ENCODE measurements at regions not wholly inside any gene's neighbourhood (a gene's known extent, or its start where the extent isn't known, plus 50 kb on each side); places are given as distances from the start of the nearest gene placed in this dataset.

GRCh38 chr6:100176951-100177710 is 183.1 kb upstream of the MCHR2 start:
- DNase-seq = no peak

GRCh38 chr6:100176311-100176950 is 182.4 kb upstream of the MCHR2 start:
- no peak for DNase-seq

- DNase-seq = no peak
Observed at GRCh38 chr6:100175814-100176310, 181.8 kb upstream of the MCHR2 start.

DNA sequence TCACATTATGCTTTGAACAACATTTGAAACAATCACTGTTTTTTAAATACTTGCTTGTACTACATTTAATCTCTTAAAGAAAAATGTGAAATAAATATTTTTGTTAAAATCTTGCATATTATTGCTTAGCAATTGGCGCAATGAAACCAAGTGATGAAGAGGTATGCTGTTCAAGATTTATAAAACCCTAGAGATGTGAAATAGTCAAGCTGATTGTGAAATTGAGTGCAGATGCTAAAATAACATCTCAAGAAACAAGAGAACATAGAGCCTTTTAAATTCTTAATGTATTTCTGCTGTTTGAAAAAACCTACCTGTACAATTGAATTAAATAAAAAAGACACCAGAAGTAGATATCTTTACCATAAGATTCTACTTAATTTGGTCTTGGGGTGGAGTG is 179.2 kb upstream of the MCHR2 start:
- no peak for DNase-seq

DNA sequence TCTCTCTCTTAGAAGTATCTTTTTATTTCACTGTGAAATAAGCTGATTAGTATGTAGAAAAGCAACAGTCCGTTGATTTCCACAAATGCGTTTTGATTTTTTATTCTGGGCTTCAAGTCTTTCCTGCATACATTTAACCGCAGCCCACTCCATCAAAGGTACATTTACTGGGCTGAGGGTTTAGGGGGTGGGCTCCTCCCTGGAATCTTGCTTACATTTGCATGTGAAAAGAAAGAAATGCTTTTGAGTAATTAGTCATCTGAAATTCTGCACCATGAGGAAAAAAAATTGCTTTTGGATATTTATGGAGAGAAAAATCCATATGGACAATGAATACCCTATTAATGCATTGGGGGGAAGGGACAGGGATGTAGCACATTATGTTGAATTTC is 178.3 kb upstream of the MCHR2 start:
- DNase-seq = no peak

GRCh38 chr6:100171533-100172321 is 177.7 kb upstream of the MCHR2 start:
- no peak for DNase-seq

GRCh38 chr6:100168148-100168547 is 174.1 kb upstream of the MCHR2 start:
- DNase-seq = no peak

DNA sequence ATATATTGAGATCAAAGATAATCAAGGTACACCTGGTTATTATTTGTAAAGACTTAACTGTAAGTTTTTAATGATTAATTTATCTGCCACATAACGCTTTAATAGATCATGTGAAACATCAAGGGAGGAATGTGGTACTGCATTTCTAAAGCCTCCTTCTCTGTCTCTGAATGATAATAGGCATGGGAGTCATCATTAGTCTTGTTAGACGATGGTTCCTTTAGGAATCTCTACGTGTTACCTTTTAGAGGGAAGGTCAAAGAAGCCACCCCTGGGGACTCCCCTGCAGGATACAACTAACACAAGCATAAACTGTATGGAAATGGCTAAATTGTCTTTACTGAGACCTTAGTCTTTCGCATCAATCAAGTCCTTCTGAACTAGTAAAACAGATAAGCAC is 173.6 kb upstream of the MCHR2 start:
- DNase-seq = no peak

GRCh38 chr6:100166956-100167355 is 172.9 kb upstream of the MCHR2 start:
- DNase-seq = no peak

- DNase-seq = no peak
Observed at GRCh38 chr6:100165442-100165841, 171.4 kb upstream of the MCHR2 start.

GRCh38 chr6:100163035-100163434 is 169.0 kb upstream of the MCHR2 start:
- DNase-seq = no peak

DNA sequence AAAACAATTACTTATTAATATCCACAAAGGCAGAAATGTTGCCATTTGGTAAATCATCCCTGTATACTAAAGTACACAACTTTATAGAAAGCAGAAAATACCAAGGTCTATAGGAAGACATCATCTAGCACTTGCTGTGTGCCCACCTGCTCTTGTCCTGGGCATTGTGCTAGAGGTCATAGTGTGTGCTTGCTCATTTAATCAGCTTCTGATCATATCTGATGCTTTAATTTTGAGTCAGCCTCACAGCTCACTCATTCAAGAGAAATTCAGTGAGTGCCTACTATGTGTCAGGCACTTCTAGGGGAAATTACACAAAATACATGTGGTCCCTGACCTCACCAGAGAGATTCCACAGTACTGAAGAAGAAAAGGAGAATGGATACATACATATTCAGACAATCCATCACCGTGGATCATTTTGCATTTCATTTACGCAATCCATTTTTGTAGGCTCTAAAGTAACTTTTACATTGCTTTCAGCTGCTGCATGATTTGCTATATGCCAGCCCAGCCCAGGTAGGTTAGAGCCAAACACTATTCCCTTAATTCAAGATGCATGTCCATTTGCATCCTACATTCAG is 167.9 kb upstream of the MCHR2 start:
- no peak for DNase-seq

DNA sequence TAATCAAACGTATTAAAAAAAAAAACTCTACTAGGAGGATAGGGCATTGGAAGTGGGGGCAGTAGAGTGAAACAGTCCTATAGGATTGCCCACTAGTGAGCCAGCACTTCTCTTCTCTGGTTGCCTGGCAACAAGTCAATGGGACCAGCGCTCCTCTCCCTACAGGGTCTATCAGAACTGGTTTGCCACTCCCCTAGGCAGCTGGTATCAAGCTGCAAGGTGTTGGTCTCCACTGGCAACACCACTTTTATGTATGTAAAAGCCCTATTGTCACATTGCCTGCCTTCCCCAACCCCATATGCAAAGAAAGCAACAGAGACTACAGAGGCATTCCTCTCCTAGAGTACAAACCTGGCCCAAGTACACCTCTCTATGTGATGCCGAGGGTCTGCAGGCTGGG is 166.9 kb upstream of the MCHR2 start:
- DNase-seq = no peak

GRCh38 chr6:100155141-100155540 is 161.1 kb upstream of the MCHR2 start:
- DNase-seq = no peak

- DNase-seq = no peak
Observed at GRCh38 chr6:100153636-100154275, 159.7 kb upstream of the MCHR2 start.

GRCh38 chr6:100152201-100152600 is 158.2 kb upstream of the MCHR2 start:
- no peak for DNase-seq

DNA sequence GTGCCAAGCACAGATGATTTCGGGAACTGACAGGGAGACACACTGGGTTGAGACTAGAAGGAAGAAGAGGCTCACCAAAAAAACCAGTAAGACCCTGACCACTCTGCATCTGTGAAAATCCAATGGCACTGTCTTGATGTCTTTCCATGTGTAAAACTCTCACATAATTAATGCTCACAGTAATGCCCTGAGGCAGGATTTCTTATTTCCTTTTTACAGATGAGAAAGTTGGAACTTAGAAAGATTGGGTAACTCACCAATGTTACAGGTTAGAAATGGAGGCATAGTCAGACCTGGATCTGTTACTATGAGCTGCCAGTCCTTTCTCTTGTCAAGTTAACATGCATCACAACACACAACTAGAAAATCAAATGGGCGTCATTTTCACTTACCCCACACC is 151.0 kb upstream of the MCHR2 start:
- DNase-seq = no peak

GRCh38 chr6:100138346-100139022 is 144.5 kb upstream of the MCHR2 start:
- no peak for DNase-seq

GRCh38 chr6:100137759-100138158 is 143.7 kb upstream of the MCHR2 start:
- no peak for DNase-seq

DNA sequence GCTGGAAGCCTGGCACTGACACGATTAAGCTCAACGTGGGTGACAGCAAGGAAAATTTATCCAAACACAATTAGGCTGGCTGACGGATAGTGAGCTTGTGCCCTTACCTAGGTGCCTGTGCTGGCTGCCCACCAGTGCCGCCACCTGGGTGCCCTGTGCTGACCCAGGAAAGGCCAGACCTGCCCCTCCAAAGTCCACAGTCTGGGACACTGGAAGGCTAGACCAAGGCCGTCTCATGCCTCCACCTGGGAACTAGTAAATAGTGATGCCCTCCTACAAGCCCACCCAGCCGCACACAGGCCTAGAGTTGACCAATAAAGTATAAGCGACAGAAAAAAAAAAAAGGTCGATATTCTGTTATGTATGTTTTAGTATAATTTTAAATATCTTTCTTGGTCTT is 142.6 kb upstream of the MCHR2 start:
- DNase-seq = no peak

GRCh38 chr6:100135977-100136376 is 142.0 kb upstream of the MCHR2 start:
- DNase-seq = no peak

- DNase-seq = no peak
Observed at GRCh38 chr6:100134703-100135102, 140.7 kb upstream of the MCHR2 start.
